Sigmoid colon (tissue), 6 donors: ENCODE measurements at regions not wholly inside any gene's neighbourhood (a gene's known extent, or its start where the extent isn't known, plus 50 kb on each side); places are given as distances from the start of the nearest gene placed in this dataset.

Source experiments
- DNase-seq: peaks from one replicate; pipeline ENCODE4 v3.0.0-alpha.2; 2019
- H3K27ac ChIP-seq, 4 donors: fragments of 200-600 bp; sonication (generic); one replicate each; pipeline ENCODE4 v1.5.1; 2016 to 2019; ENCODE audit warnings: mild to moderate bottlenecking in 1 of 4
- H3K27me3 ChIP-seq, 3 donors: fragments of 200-600 bp; sonication (generic); one replicate each; pipeline ENCODE4 v1.5.1; 2019; ENCODE audit warnings: mild to moderate bottlenecking in 1 of 3
- H3K36me3 ChIP-seq, 4 donors: fragments of 200-600 bp; sonication (generic); one replicate each; pipeline ENCODE4 v1.5.1; 2016 to 2019
- H3K4me1 ChIP-seq, 4 donors: fragments of 200-600 bp; sonication (generic); one replicate each; pipeline ENCODE4 v1.5.1; 2017 to 2019
- H3K4me3 ChIP-seq, 4 donors: fragments of 200-600 bp; sonication (generic); one replicate each; pipeline ENCODE4 v1.5.1; 2017 to 2019; ENCODE audit warnings: mild to moderate bottlenecking in 2 of 4, moderate library complexity in 1 of 4
- H3K9me3 ChIP-seq, 4 donors: fragments of 200-600 bp in 3 of 4; sonication (generic) in 3 of 4; one replicate each; pipeline versions ENCODE4 v1.5.1 to v1.6.1; 2013 to 2019
- EP300 ChIP-seq, 4 donors: sonication (generic); formaldehyde crosslinking; IDR thresholded peaks; one replicate each; pipeline ENCODE4 v1.6.1; 2017; ENCODE audit warnings: antibody characterized with exemption in 4 of 4
- POLR2A ChIP-seq, 2 donors: fragments of 450-650 bp; IDR thresholded peaks; one replicate each; pipeline ENCODE4 v1.6.1; 2016; ENCODE audit warnings: antibody characterized with exemption in 2 of 2, mild to moderate bottlenecking in 2 of 2, moderate library complexity in 2 of 2
- POLR2AphosphoS5 ChIP-seq, 4 donors: sonication (generic); formaldehyde crosslinking; IDR thresholded peaks; one replicate each; pipeline ENCODE4 v1.6.1; 2017; ENCODE audit warnings: antibody characterized with exemption in 4 of 4
- WGBS, 2 donors: extraction: QIAGEN DNeasy Blood & Tissue Kit; methylation state at CpG; one replicate each; pipeline ENCODE4 v1.1.7; 2013; 5-methylcytosine and 5-hydroxymethylcytosine counted together
- intact Hi-C: fragments of 100-400 bp; cut with DNase I; formaldehyde crosslinking; loops from one replicate; pipeline ENCODE4 v1.15.1; 2023
- TF ChIP-seq, protein P1 (sequence below), 4 experiments: fragments of 450-650 bp in 3 of 4; fragments of 200-600 bp in 1 of 4; IDR thresholded peaks; one replicate each; pipeline ENCODE4 v1.5.1; 2016 to 2019; ENCODE audit warnings: antibody characterized with exemption in 4 of 4, mild to moderate bottlenecking in 3 of 4, moderate library complexity in 2 of 4
- donor health status: healthy with polysubstance abuse.
- donor health status: healthy.

DNA sequence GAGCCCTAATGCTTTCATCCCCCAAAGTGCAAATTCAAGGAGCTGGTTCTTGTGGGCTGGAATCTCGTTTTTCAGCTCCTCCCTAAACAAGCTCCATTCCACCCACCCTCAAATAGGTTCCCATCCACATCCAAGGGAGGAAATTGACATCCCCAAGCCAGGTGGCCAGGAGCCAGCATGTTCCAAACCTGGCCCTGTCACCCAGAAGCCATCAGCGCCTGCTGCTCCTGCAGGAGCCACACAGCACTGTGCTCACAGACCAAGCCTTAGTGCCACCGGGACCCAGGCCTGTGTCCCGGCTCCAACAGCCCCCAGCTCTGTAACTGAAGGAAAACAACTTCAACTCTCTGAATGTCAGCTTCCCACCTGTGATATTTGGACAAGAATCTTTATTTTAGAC lies 263.6 kb downstream of the UACA start:
- TF ChIP-seq POLR2AphosphoS5 (IDR thresholded peaks at IDR 0.05), result no peak
- no peak for TF ChIP-seq POLR2A (IDR thresholded peaks at IDR 0.05)
- no peak for TF ChIP-seq EP300 (IDR thresholded peaks at IDR 0.05)
- TF ChIP-seq, protein P1, sequence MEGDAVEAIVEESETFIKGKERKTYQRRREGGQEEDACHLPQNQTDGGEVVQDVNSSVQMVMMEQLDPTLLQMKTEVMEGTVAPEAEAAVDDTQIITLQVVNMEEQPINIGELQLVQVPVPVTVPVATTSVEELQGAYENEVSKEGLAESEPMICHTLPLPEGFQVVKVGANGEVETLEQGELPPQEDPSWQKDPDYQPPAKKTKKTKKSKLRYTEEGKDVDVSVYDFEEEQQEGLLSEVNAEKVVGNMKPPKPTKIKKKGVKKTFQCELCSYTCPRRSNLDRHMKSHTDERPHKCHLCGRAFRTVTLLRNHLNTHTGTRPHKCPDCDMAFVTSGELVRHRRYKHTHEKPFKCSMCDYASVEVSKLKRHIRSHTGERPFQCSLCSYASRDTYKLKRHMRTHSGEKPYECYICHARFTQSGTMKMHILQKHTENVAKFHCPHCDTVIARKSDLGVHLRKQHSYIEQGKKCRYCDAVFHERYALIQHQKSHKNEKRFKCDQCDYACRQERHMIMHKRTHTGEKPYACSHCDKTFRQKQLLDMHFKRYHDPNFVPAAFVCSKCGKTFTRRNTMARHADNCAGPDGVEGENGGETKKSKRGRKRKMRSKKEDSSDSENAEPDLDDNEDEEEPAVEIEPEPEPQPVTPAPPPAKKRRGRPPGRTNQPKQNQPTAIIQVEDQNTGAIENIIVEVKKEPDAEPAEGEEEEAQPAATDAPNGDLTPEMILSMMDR (IDR thresholded peaks at IDR 0.05), result no peak
- H3K36me3 ChIP-seq, result no peaks in the 10 kb centered on the region
- DNase-seq, result no peak
- no peaks in the 10 kb centered on the region for H3K9me3 ChIP-seq
- intact Hi-C loops, result no loop called here
- H3K27ac ChIP-seq, result no peak overlapping the region
- 87 to 88% methylated on average over 4 of the region's 4 CpGs for WGBS, 2 donors
- H3K4me3 ChIP-seq, result no peak overlapping the region
- H3K4me1 ChIP-seq, result peaks cover 0 to 20% (median 12%) of the 10 kb centered on the region in 4 donors
- H3K27me3 ChIP-seq, result no peaks in the 10 kb centered on the region

DNA sequence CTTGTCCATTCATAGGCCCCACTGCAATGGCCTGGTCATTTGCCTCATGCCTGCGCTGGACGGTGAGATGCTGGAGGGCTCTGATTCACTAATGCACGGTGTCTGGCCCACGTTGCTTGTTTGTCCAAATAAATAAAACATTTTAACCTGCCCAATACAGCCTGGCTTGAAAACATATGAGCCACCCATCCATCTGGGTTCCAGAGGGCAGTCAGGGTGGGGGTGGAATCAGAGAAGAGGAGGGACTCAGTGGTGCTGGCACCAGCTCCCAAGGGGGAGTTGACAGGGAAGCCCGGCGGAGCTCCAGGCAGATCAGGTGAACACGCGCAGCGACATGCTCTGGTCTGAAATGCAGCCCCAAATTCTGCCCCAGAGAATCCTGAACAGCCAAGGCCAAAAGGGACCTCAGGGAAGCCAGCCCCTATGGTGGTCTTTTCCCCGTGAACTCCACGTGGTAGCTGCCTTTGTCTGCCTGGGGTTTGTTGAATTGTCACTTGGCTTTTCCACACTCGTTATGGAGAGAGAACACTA lies 265.2 kb downstream of the UACA start:
- Histone ChIP-seq H3K4me3 (no peak overlapping the region), H3K36me3 (no peaks in the 10 kb centered on the region), H3K4me1 (peaks cover 0 to 4% (median 0%) of the 10 kb centered on the region in 4 donors), H3K9me3 (no peaks in the 10 kb centered on the region), H3K27ac (no peak overlapping the region), H3K27me3 (no peaks in the 10 kb centered on the region)
- WGBS, 2 donors, result 96 to 97% methylated on average over 12 of the region's 12 CpGs
- DNase-seq, result no peak
- intact Hi-C loops, result no loop called here
- TF ChIP-seq POLR2A (IDR thresholded peaks at IDR 0.05) (no peak), EP300 (IDR thresholded peaks at IDR 0.05) (no peak), POLR2AphosphoS5 (IDR thresholded peaks at IDR 0.05) (no peak)
- TF ChIP-seq, protein P1 (IDR thresholded peaks at IDR 0.05), result no peak

DNA sequence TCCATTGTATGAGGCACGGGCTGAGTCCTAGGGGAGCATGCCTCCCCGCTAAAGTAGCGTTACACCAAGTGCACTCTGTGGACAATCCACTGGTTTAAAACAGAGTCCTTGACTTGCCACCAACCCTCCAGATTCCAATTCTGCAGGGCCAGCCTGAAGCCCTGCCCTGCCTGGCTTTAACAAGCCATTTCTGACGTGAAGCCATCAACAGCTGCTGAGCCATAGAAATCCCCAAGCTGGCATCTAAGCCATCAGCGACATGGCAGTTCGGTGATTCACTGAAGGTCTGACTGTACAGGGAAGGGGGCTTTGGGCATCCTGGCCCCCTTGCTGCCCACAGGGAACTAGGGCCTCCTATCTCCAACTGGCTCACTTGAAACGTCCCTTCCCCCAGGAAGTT lies 265.7 kb downstream of the UACA start:
- 81 to 88% methylated on average over 7 of the region's 7 CpGs for WGBS, 2 donors
- Histone ChIP-seq H3K4me3 (no peak overlapping the region), H3K27me3 (no peaks in the 10 kb centered on the region), H3K36me3 (no peaks in the 10 kb centered on the region), H3K27ac (no peak overlapping the region), H3K4me1 (peaks cover 0 to 4% (median 0%) of the 10 kb centered on the region in 4 donors), H3K9me3 (no peaks in the 10 kb centered on the region)
- TF ChIP-seq POLR2AphosphoS5 (IDR thresholded peaks at IDR 0.05), result no peak
- TF ChIP-seq EP300 (IDR thresholded peaks at IDR 0.05), result no peak
- TF ChIP-seq, protein P1 (IDR thresholded peaks at IDR 0.05), result no peak
- TF ChIP-seq POLR2A (IDR thresholded peaks at IDR 0.05), result no peak
- DNase-seq, result no peak
- intact Hi-C loops, result no loop called here

DNA sequence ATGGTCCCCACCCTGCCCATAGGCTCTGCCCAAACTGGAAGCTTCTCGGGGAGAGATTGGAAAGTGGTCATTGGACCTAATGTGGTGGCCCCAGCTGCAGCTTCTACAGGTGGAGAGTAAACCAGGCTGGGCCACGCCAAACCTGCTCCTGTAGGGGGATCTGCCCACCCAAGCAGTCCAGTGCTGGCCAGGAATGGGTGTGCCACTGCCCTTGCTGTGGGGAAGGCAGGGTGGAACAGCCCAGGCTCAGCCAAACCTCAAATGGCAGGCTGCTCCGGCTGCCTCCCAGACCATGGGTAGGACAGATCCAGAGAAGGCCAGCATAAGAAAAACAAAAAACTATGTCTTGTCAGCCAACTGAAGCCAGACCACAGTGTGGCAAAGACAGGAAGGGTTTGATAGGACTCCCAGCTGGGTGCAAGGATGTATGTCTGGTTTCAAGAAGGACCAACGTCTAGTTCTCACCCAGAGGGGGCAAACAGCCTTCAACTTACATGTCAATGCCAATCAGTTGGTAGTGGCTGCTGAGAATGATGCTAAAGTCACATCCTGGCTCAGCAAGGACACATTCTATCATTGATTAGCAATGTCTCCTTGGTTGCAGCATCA lies 267.3 kb downstream of the UACA start:
- Histone ChIP-seq H3K9me3 (no peaks in the 10 kb centered on the region), H3K4me3 (no peak overlapping the region), H3K27me3 (no peaks in the 10 kb centered on the region), H3K4me1 (peaks cover 0 to 4% (median 0%) of the 10 kb centered on the region in 4 donors), H3K27ac (no peak overlapping the region), H3K36me3 (no peaks in the 10 kb centered on the region)
- DNase-seq, result no peak
- no peak for TF ChIP-seq POLR2AphosphoS5 (IDR thresholded peaks at IDR 0.05)
- TF ChIP-seq, protein P1 (IDR thresholded peaks at IDR 0.05), result no peak
- no peak for TF ChIP-seq EP300 (IDR thresholded peaks at IDR 0.05)
- TF ChIP-seq POLR2A (IDR thresholded peaks at IDR 0.05), result no peak
- WGBS, 2 donors, result 82 to 89% methylated on average over 4 of the region's 4 CpGs
- intact Hi-C loops, result no loop called here
